Endothelial cell of umbilical vein (primary cell): ENCODE measurements at regions not wholly inside any gene's neighbourhood (a gene's known extent, or its start where the extent isn't known, plus 50 kb on each side); places are given as distances from the start of the nearest gene placed in this dataset.

Source experiments
- CTCF ChIP-seq, 2 donors: IDR thresholded peaks; 1 replicate in 1 of 2; 2 replicates in 1 of 2; pipeline ENCODE4 v1.5.1; 2011; ENCODE audit warnings: low read length in 2 of 2, mild to moderate bottlenecking in 2 of 2, moderate library complexity in 2 of 2, control low read depth in 1 of 2, inconsistent platforms in 1 of 2, low read depth in 1 of 2; ENCODE audit not compliant: insufficient read depth in 1 of 2; ENCODE audit errors: extremely low read depth in 1 of 2
- GATA2 ChIP-seq: IDR thresholded peaks from 2 replicates; pipeline ENCODE4 v1.7.0; 2011; ENCODE audit warnings: low read depth, mild to moderate bottlenecking, moderate library complexity, mixed read lengths, low read length; ENCODE audit not compliant: insufficient read length, insufficient read depth
- POLR2A ChIP-seq: IDR thresholded peaks from 2 replicates; pipeline ENCODE4 v1.6.1; 2012; ENCODE audit warnings: low read depth, mild to moderate bottlenecking, control low read depth, low read length
- POLR2AphosphoS5 ChIP-seq: IDR thresholded peaks from 2 replicates; pipeline ENCODE4 v1.6.1; 2012; ENCODE audit warnings: low read depth, mild to moderate bottlenecking, control low read depth, low read length, moderate library complexity; ENCODE audit not compliant: insufficient read depth

DNA sequence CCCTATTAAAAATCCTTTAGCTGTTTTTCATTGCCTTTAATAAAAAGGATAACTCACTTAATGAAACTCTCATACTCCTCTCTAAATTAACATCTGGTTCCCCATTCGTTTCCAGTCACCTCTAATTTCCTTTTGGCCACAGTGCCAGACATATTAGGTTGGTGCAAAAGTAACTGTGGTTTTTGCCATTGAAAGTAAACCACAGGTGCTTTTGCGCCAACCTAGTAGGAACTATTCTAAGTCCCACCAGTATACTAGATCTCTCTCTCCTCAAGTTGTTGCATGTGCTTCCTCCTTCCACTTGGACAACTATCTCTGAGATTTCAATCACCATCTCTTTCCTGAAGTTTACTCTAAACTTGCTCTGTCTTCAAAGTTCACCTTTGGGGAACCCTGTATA lies 961.1 kb downstream of the TBC1D32 start:
- TF ChIP-seq CTCF (IDR thresholded peaks at IDR 0.05; ENCODE audit: extremely low read depth in 1 of 2, insufficient read depth in 1 of 2, low read depth in 1 of 2, low read length in 2 of 2), result no peak
- TF ChIP-seq GATA2, result no peak
- no peak for TF ChIP-seq POLR2AphosphoS5
- TF ChIP-seq POLR2A, result no peak
